Islet precursor cell (in vitro differentiated cells): ENCODE measurements at regions not wholly inside any gene's neighbourhood (a gene's known extent, or its start where the extent isn't known, plus 50 kb on each side); places are given as distances from the start of the nearest gene placed in this dataset.
"Not testable (repeated sequence)": the region's sequence is repeated elsewhere in the genome, so short reads cannot be mapped to it uniquely, and the experiment has no call there.

Source experiments
- DNase-seq: peaks from one replicate; pipeline ENCODE4 v3.0.0-alpha.2; 2018

GRCh38 chrX:115408771-115409400 is 119.4 kb downstream of the LUZP4 start:
- DNase-seq, result no peak

- no peak for DNase-seq
These were observed 120.0 kb downstream of the LUZP4 start for GRCh38 chrX:115409551-115409950.

DNA sequence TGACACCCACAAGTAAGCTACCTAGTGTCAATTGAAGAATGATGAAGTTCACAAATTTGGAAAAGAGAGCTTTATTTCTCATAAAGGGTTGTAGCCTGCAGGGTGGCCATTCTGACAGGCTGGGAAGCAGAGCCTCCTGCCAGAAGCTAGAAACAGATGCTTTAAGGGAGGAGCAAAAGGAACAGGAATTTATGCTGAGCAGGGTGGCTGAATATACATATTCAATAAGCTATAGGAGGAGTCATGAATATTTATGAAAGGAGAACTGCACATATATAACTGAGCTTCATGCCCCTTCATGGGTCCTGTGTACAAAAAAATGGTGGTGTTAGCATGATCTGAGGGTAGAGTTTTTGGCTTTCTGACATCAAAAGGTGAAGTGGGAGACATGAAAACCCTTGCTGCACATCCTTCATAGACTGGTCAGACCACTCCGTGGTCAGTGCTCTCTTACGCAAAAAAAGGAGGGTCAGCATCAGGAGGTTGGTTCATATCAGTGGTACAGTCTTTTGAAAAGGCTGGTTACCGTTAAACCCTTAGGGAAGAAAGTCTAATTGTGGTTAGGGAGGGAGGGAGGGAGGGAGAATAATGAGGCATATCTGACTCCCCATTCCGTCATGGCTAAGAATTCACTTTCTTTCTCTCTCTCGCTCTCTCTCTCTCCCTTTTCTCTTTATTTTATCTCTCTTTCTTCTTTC is 121.4 kb downstream of the LUZP4 start:
- DNase-seq, result no peak

- no peak for DNase-seq
These were observed 123.8 kb downstream of the LUZP4 start for GRCh38 chrX:115413246-115413878.

- DNase-seq, result no peak
These were observed 129.6 kb downstream of the LUZP4 start for GRCh38 chrX:115419069-115419468.

DNA sequence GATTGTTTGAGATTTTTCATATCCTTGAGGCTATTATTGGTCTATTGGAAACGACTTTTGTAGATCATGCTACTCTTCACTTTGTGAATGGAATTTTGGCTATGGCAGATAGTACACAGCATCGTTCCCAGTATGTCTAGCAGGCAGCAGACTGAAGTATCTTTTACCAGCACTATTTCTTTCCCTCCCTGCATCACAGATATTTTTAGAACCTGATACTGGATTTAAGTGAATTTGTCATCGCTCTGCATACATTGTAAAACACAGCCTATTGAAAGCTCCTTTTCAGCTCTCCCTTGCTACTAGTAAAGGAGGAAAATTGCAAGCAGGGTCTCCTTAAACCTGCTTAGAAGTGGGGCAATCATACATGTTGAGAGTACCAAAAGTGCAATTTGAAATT is 133.6 kb downstream of the LUZP4 start:
- DNase-seq, result no peak

- DNase-seq, result no peak
These were observed 135.6 kb upstream of the PLS3 start for GRCh38 chrX:115425359-115425758.

GRCh38 chrX:115427861-115428410 is 133.0 kb upstream of the PLS3 start:
- DNase-seq, result no peak

GRCh38 chrX:115434834-115435233 is 126.1 kb upstream of the PLS3 start:
- DNase-seq, result not testable (repeated sequence)

- DNase-seq, result no peak
These were observed 123.0 kb upstream of the PLS3 start for GRCh38 chrX:115437841-115438595.

GRCh38 chrX:115448146-115448545 is 112.8 kb upstream of the PLS3 start:
- no peak for DNase-seq

GRCh38 chrX:115449742-115450141 is 111.2 kb upstream of the PLS3 start:
- DNase-seq, result no peak

DNA sequence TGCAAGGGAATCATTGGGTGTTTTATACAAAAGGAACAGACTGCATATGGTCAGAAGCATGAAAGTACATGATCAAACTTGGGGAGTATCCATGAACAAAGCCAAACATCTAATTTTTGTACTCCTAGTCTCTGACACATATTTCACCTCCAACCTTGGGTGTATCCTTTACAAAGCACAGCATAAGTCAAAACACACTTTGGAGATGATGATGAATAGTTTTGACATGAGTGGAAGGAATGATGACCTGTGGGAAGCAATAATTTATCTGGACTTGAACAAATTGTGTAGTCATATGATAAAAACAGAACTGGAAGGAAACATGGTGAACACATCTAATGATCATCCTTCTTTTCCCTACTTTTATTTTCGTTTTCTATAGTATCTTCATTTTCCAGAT is 108.7 kb upstream of the PLS3 start:
- DNase-seq, result no peak

DNA sequence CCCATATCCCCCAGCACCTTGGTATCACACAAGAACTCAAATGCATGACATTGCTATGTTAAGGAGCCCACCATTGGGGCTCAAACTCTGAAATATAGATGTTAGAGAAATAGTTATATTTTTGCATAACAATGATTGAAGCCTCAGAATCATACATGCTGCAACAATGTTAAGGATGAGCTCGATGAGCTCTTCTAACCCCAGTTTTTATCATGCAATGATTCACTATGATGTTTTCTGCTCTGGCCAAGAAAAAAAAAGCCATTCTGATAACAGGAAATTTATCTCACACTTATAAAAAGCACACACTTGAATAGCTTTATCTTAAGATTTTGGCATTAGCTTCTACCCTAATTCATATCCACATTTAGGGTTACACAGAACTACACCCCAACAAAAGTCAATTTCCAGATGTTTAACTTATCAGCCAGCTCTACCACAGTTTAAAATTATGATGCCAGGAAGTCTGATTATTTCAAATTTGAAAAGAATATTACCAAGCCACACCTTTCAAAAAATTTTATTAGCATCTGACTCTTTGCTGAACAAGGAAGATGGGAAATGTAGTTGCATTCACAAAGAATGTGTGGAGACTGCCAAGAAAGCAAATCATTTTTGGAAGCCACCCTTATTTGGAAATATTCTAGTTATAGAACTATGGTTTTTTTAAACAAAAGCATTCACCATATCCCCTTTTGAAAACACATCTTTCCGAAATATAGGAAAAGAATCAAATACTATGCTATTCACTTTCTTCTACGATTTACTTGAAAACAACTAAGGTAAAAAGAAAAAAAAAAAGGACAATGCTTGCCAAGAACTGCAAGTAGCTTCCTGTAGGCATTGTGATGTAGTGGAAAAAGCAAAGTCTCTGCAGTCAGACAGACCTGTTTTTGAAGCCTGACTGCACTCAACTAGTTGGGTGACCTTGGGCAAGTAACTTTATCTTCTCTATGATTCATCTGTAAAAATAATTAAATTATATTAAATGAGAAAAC is 100.8 kb upstream of the PLS3 start:
- no peak for DNase-seq

- no peak for DNase-seq
These were observed 98.6 kb upstream of the PLS3 start for GRCh38 chrX:115462406-115462805.

DNA sequence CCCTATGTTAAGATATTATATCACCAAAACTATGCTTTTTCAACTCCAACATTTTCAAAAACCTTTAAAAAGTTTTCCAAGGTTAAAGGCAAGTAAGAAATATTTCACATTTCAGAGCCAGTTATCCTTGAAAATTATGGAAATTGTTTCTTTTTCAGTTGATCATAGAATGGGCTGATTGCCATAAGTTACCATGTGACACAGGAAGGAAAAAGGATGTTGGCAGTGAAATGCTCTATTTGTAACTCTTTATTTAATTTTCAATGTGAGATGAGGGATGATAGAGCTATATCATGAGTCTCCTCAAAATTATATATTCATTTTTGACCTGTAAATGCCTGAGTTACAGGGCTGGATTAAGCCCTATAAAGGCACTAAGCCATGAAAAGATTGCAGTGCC is 93.0 kb upstream of the PLS3 start:
- DNase-seq, result no peak

- no peak for DNase-seq
These were observed 88.8 kb upstream of the PLS3 start for GRCh38 chrX:115472131-115472530.

- no peak for DNase-seq
These were observed 74.5 kb upstream of the PLS3 start for GRCh38 chrX:115486510-115486909.

DNA sequence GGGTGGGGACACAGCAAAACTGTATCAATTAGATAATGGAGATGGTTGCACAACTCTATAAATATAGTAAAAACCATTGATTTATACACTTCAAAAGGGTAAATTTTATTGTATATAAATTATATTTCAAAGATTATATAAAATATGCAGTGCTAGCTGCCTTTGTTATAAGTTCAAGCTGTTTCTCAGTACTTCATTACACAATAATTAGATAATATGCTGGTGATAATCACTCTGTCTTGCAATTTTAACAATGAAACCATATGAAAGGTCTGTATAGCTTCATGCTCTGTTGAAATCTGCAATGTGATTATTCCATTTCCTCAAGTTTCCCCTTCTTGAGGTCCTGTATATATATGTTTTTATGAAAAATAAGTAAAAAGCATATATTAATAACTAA is 73.4 kb upstream of the PLS3 start:
- DNase-seq, result no peak

GRCh38 chrX:115490814-115491213 is 70.2 kb upstream of the PLS3 start:
- DNase-seq, result no peak

- DNase-seq, result no peak
These were observed 69.2 kb upstream of the PLS3 start for GRCh38 chrX:115491766-115492165.

DNA sequence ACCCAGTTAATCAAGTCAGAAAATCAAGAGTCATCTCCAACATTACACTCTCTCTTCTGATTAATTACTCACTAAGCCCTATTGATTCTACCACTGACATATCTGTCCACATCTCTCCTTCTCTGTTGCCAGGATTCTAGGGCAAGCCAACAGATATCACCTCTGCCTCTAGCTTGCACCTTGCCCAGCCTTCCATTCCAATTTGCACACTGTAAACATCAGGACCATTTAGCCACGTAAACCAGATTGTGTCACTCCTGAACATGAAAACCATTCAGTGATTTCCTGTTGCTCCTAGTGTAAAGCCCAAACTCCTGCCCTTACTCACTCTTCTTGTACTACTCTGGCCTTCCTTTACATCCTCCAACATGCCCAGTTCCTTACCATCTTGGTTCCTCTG is 68.0 kb upstream of the PLS3 start:
- no peak for DNase-seq
